HCT116 (cell line): ENCODE measurements at regions not wholly inside any gene's neighbourhood (a gene's known extent, or its start where the extent isn't known, plus 50 kb on each side); places are given as distances from the start of the nearest gene placed in this dataset.

Source experiments
- CEBPB ChIP-seq: IDR thresholded peaks from 2 replicates; pipeline ENCODE4 v1.6.1; 2012; ENCODE audit warnings: low read depth
- CTCF ChIP-seq, 3 experiments: fragments of 200-600 bp in 1 of 3; sonication (generic) in 1 of 3; IDR thresholded peaks in 2 of 3; conservative IDR thresholded peaks in 1 of 3; 2 replicates each; pipeline ENCODE4 v1.5.1; 2012 to 2017; ENCODE audit warnings: low read depth in 2 of 3, low read length in 2 of 3, antibody characterized with exemption in 1 of 3, borderline replicate concordance in 1 of 3, control low read depth in 1 of 3, mild to moderate bottlenecking in 1 of 3, mixed read lengths in 1 of 3, mixed run types in 1 of 3, moderate library complexity in 1 of 3; ENCODE audit not compliant: insufficient read depth in 1 of 3
- EZH2 ChIP-seq: fragments of 200-600 bp; sonication (generic); IDR thresholded peaks from 2 replicates; pipeline ENCODE4 v1.6.1; 2017; ENCODE audit warnings: antibody characterized with exemption, mixed run types
- EZH2phosphoT487 ChIP-seq: fragments of 200-600 bp; IDR thresholded peaks from 2 replicates; pipeline ENCODE4 v1.6.1; 2018; ENCODE audit warnings: antibody characterized with exemption, borderline replicate concordance
- JUND ChIP-seq: IDR thresholded peaks from 2 replicates; pipeline ENCODE4 v1.6.1; 2012
- MAX ChIP-seq: IDR thresholded peaks from 2 replicates; pipeline ENCODE4 v1.6.1; 2012
- POLR2A ChIP-seq: IDR thresholded peaks from 2 replicates; pipeline ENCODE4 v1.7.0; 2011; ENCODE audit warnings: borderline replicate concordance; ENCODE audit not compliant: insufficient read depth, insufficient read length; ENCODE audit errors: extremely low read depth
- POLR2AphosphoS5 ChIP-seq: IDR thresholded peaks from 2 replicates; pipeline ENCODE4 v1.6.1; 2011; ENCODE audit warnings: mild to moderate bottlenecking, low read depth, low read length, moderate library complexity
- REST ChIP-seq: IDR thresholded peaks from 2 replicates; pipeline ENCODE4 v1.6.1; 2012; ENCODE audit warnings: low read depth
- SRF ChIP-seq: IDR thresholded peaks from 2 replicates; pipeline ENCODE4 v1.6.1; 2012; ENCODE audit warnings: low read depth
- YY1 ChIP-seq: IDR thresholded peaks from 2 replicates; pipeline ENCODE4 v1.6.1; 2011; ENCODE audit warnings: low read length, low read depth, moderate library complexity, mild to moderate bottlenecking; ENCODE audit not compliant: insufficient replicate concordance; ENCODE audit errors: extremely low read depth
- ZBTB33 ChIP-seq: IDR thresholded peaks from 2 replicates; pipeline ENCODE4 v1.6.1; 2011; ENCODE audit warnings: mild to moderate bottlenecking, low read length, moderate library complexity; ENCODE audit not compliant: insufficient replicate concordance; ENCODE audit errors: extremely low read depth
- ZFX ChIP-seq: fragments of 450-650 bp; IDR thresholded peaks from 2 replicates; pipeline ENCODE4 v1.6.1; 2017
- ZNF274 ChIP-seq: fragments of 200-500 bp; sonication (Bioruptor generic); IDR thresholded peaks from 2 replicates; pipeline ENCODE4 v1.6.1; 2014; ENCODE audit warnings: mild to moderate bottlenecking, low read depth, low read length, inconsistent platforms

GRCh38 chr16:54422159-54422558 is 135.6 kb upstream of the IRX3 start:
- TF ChIP-seq POLR2AphosphoS5 (no peak), CTCF (IDR thresholded peaks at IDR 0.05 in 2 of 3, conservative IDR thresholded peaks at IDR 0.05 in 1 of 3; ENCODE audit: borderline replicate concordance in 1 of 3, insufficient read depth in 1 of 3, low read depth in 2 of 3, low read length in 2 of 3) (no peak), ZBTB33 (no peak), CEBPB (no peak), POLR2A (no peak), ZNF274 (no peak), ZFX (no peak), JUND (no peak), MAX (no peak), SRF (no peak), EZH2 (no peak), EZH2phosphoT487 (no peak), REST (no peak), YY1 (no peak)
